Gastroesophageal sphincter (tissue), 3 donors: ENCODE measurements at regions not wholly inside any gene's neighbourhood (a gene's known extent, or its start where the extent isn't known, plus 50 kb on each side); places are given as distances from the start of the nearest gene placed in this dataset.

Experiments used
- EP300 ChIP-seq: sonication (generic); formaldehyde crosslinking; IDR thresholded peaks from one replicate; pipeline ENCODE4 v1.6.1; 2017; ENCODE audit warnings: antibody characterized with exemption, mild to moderate bottlenecking
- POLR2A ChIP-seq, 2 donors: fragments of 450-650 bp; IDR thresholded peaks; one replicate each; pipeline ENCODE4 v1.6.1; 2017; ENCODE audit warnings: antibody characterized with exemption in 2 of 2, mild to moderate bottlenecking in 2 of 2, moderate library complexity in 1 of 2
- TF ChIP-seq, protein P1 (sequence below), 4 experiments: fragments of 200-600 bp in 2 of 4; fragments of 450-650 bp in 2 of 4; sonication (generic) in 1 of 4; IDR thresholded peaks; one replicate each; pipeline ENCODE4 v1.5.1; 2017 to 2019; ENCODE audit warnings: antibody characterized with exemption in 4 of 4, mild to moderate bottlenecking in 2 of 4, moderate library complexity in 2 of 4

GRCh38 chr9:85392260-85392659 is 349.5 kb downstream of the AGTPBP1 start:
- TF ChIP-seq, protein P1, sequence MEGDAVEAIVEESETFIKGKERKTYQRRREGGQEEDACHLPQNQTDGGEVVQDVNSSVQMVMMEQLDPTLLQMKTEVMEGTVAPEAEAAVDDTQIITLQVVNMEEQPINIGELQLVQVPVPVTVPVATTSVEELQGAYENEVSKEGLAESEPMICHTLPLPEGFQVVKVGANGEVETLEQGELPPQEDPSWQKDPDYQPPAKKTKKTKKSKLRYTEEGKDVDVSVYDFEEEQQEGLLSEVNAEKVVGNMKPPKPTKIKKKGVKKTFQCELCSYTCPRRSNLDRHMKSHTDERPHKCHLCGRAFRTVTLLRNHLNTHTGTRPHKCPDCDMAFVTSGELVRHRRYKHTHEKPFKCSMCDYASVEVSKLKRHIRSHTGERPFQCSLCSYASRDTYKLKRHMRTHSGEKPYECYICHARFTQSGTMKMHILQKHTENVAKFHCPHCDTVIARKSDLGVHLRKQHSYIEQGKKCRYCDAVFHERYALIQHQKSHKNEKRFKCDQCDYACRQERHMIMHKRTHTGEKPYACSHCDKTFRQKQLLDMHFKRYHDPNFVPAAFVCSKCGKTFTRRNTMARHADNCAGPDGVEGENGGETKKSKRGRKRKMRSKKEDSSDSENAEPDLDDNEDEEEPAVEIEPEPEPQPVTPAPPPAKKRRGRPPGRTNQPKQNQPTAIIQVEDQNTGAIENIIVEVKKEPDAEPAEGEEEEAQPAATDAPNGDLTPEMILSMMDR (IDR thresholded peaks at IDR 0.05), result no peak
- TF ChIP-seq POLR2A (IDR thresholded peaks at IDR 0.05) (no peak), EP300 (no peak)
